ENCODE measurements at regions not wholly inside any gene's neighbourhood (a gene's known extent, or its start where the extent isn't known, plus 50 kb on each side); places are given as distances from the start of the nearest gene placed in this dataset.

DNA sequence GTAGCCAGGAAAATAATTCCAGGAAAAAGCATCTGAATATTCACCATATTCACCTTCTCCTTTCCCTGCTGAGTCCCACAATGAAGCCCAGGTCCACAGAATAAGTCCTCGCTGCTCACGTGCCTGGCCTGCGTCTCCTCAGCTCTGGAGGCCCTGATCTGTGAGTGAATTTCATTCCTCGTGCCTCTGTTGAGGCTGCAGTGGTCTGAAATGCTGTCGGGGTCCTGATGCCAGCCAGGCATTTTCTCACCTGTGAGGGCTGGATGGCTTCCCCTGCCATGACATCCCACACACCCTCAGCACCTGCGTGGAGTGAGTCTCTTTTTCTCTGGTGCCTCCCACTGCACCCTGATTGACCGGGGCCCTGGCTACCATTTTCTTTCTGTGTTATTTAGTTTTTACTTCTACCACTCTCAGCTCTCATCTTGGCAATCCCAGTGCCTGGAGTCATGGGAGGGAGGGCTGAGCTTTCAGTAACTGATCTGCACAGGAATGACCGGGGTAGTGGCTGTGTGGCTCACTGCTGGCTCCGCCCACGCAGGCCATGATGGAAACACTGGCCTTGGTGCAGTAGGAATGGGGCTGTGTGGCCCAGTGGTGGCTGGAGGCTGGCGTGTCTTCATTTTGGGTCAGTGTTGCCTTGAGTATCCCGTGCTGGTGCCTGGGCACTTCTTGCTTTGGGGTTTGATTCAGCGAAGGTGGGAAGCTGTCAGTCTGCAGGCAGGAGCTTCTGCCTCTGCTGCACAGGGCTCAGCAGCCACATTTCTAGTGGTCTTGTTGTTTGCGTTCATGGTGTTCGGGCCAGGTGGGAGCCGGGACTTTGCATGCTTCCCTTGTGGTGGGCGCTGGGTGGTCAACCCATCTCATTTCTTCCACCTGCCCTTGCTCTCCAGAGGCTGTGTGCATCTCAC is 807.2 kb downstream of the TBC1D22A start:
- Histone ChIP-seq H3K9me3 (ENCODE audit: insufficient read depth, low read depth, low read length) (peaks cover 2% of the 10 kb centered on the region; the same call in 1 of the 2 replicates), H3K9ac (ENCODE audit: low read depth, low read length, poor library complexity, severe bottlenecking) (no peak overlapping the region), H3K36me3 (ENCODE audit: insufficient read depth, low read length) (no peaks in the 10 kb centered on the region), H3F3A (ENCODE audit: low read depth) (no peaks in the 10 kb centered on the region), H3K4me1 (ENCODE audit: insufficient read depth, low read length, poor library complexity, severe bottlenecking) (no peaks in the 10 kb centered on the region), H3K27me3 (ENCODE audit: insufficient read depth, low read length, poor library complexity, severe bottlenecking) (no peaks in the 10 kb centered on the region), H3K79me2 (ENCODE audit: insufficient read depth, low read length) (no peaks in the 10 kb centered on the region), H3K4me3 (ENCODE audit: low read length, poor library complexity, severe bottlenecking) (no peak overlapping the region), H4K20me1 (ENCODE audit: insufficient read depth, low read length, poor library complexity, severe bottlenecking) (no peaks in the 10 kb centered on the region), H2AFZ (ENCODE audit: low read length) (no peak overlapping the region), H3K9me2 (replicated peaks; ENCODE audit: low read depth, low read length) (no peaks in the 10 kb centered on the region), H3K4me2 (ENCODE audit: low read depth, low read length, poor library complexity, severe bottlenecking) (no peak overlapping the region)
- no peak for TF ChIP-seq EZH2phosphoT487 (IDR thresholded peaks at IDR 0.05; ENCODE audit: borderline replicate concordance)
- TF ChIP-seq, protein P1, sequence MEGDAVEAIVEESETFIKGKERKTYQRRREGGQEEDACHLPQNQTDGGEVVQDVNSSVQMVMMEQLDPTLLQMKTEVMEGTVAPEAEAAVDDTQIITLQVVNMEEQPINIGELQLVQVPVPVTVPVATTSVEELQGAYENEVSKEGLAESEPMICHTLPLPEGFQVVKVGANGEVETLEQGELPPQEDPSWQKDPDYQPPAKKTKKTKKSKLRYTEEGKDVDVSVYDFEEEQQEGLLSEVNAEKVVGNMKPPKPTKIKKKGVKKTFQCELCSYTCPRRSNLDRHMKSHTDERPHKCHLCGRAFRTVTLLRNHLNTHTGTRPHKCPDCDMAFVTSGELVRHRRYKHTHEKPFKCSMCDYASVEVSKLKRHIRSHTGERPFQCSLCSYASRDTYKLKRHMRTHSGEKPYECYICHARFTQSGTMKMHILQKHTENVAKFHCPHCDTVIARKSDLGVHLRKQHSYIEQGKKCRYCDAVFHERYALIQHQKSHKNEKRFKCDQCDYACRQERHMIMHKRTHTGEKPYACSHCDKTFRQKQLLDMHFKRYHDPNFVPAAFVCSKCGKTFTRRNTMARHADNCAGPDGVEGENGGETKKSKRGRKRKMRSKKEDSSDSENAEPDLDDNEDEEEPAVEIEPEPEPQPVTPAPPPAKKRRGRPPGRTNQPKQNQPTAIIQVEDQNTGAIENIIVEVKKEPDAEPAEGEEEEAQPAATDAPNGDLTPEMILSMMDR (conservative IDR thresholded peaks at IDR 0.05; ENCODE audit: low read length) = no peak

DNA sequence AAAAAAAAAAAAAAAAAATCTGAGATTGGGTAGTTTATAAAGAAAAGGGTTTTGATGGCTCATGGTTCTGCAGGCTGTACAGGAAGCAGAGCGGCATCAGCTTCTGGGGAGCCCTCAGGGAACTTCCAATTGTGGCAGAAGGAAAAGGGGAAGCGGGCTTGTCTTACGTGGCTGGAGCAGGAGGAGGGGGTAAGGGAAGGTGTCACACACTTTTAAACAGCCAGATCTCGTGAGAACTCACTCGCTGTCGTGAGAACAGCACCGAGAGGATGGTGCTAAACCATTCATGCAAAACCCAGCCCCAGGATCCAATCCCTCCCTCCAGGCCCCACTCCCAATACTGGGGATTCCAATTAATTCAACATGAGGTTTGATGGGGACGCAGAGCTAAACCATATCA is 806.2 kb downstream of the TBC1D22A start:
- no peaks in the 10 kb centered on the region for H3F3A ChIP-seq (ENCODE audit: low read depth)
- no peak overlapping the region for H3K4me2 ChIP-seq (ENCODE audit: low read depth, low read length, poor library complexity, severe bottlenecking)
- no peak overlapping the region for H3K9ac ChIP-seq (ENCODE audit: low read depth, low read length, poor library complexity, severe bottlenecking)
- no peaks in the 10 kb centered on the region for H3K9me2 ChIP-seq (replicated peaks; ENCODE audit: low read depth, low read length)
- no peaks in the 10 kb centered on the region for H3K4me1 ChIP-seq (ENCODE audit: insufficient read depth, low read length, poor library complexity, severe bottlenecking)
- H3K27me3 ChIP-seq (ENCODE audit: insufficient read depth, low read length, poor library complexity, severe bottlenecking) = no peaks in the 10 kb centered on the region
- no peaks in the 10 kb centered on the region for H3K79me2 ChIP-seq (ENCODE audit: insufficient read depth, low read length)
- H3K4me3 ChIP-seq (ENCODE audit: low read length, poor library complexity, severe bottlenecking) = no peak overlapping the region
- H4K20me1 ChIP-seq (ENCODE audit: insufficient read depth, low read length, poor library complexity, severe bottlenecking) = no peaks in the 10 kb centered on the region
- TF ChIP-seq, protein P1 (conservative IDR thresholded peaks at IDR 0.05; ENCODE audit: low read length) = no peak
- TF ChIP-seq EZH2phosphoT487 (IDR thresholded peaks at IDR 0.05; ENCODE audit: borderline replicate concordance) = no peak
- H3K9me3 ChIP-seq (ENCODE audit: insufficient read depth, low read depth, low read length) = peaks cover 6% of the 10 kb centered on the region; the same call in 1 of the 2 replicates
- H3K36me3 ChIP-seq (ENCODE audit: insufficient read depth, low read length) = no peaks in the 10 kb centered on the region
- no peak overlapping the region for H2AFZ ChIP-seq (ENCODE audit: low read length)

- Histone ChIP-seq H3K4me1 (ENCODE audit: insufficient read depth, low read length, poor library complexity, severe bottlenecking) (no peaks in the 10 kb centered on the region), H2AFZ (ENCODE audit: low read length) (no peak overlapping the region), H3F3A (ENCODE audit: low read depth) (no peaks in the 10 kb centered on the region), H3K4me3 (ENCODE audit: low read length, poor library complexity, severe bottlenecking) (no peak overlapping the region), H3K4me2 (ENCODE audit: low read depth, low read length, poor library complexity, severe bottlenecking) (no peak overlapping the region), H4K20me1 (ENCODE audit: insufficient read depth, low read length, poor library complexity, severe bottlenecking) (no peaks in the 10 kb centered on the region), H3K79me2 (ENCODE audit: insufficient read depth, low read length) (no peaks in the 10 kb centered on the region), H3K36me3 (ENCODE audit: insufficient read depth, low read length) (no peaks in the 10 kb centered on the region), H3K9ac (ENCODE audit: low read depth, low read length, poor library complexity, severe bottlenecking) (no peak overlapping the region), H3K9me3 (ENCODE audit: insufficient read depth, low read depth, low read length) (peaks cover 8% of the 10 kb centered on the region; the same call in 1 of the 2 replicates), H3K9me2 (replicated peaks; ENCODE audit: low read depth, low read length) (no peaks in the 10 kb centered on the region), H3K27me3 (ENCODE audit: insufficient read depth, low read length, poor library complexity, severe bottlenecking) (no peaks in the 10 kb centered on the region)
- TF ChIP-seq, protein P1 (conservative IDR thresholded peaks at IDR 0.05; ENCODE audit: low read length) = no peak
- no peak for TF ChIP-seq EZH2phosphoT487 (IDR thresholded peaks at IDR 0.05; ENCODE audit: borderline replicate concordance)
Observed at GRCh38 chr22:47567126-47568090, 805.0 kb downstream of the TBC1D22A start.
